Esophagus squamous epithelium (tissue), 4 donors: ENCODE measurements at regions not wholly inside any gene's neighbourhood (a gene's known extent, or its start where the extent isn't known, plus 50 kb on each side); places are given as distances from the start of the nearest gene placed in this dataset.

Experiments used
- CTCF ChIP-seq, 6 experiments: fragments of 450-650 bp in 4 of 6; fragments of 200-600 bp in 2 of 6; sonication (generic) in 2 of 6; IDR thresholded peaks; one replicate each; pipeline ENCODE4 v1.5.1; 2016 to 2019; ENCODE audit warnings: antibody characterized with exemption in 6 of 6, mild to moderate bottlenecking in 4 of 6, moderate library complexity in 4 of 6
- POLR2A ChIP-seq, 4 donors: fragments of 450-650 bp; IDR thresholded peaks; one replicate each; pipeline ENCODE4 v1.6.1; 2017; ENCODE audit warnings: antibody characterized with exemption in 4 of 4, mild to moderate bottlenecking in 4 of 4, moderate library complexity in 3 of 4

DNA sequence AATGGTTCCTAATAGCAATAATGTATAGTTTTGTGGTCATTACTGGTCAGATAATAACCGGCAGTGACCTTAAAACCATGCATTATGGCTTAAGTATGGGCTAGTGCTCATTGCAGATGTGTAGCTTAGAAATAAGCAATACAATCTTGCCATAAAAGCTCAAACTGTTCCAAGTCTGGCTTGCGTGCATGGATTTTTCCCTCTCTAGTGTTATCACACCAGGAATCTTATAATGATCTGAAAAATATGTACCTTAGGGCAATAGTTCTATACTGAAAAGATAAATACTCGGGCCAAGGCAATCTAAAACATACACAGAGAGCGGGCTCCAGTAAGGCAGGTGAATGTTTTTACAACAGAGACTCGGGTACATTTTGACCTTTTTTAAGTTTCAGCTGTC is 157.8 kb downstream of the DHX15 start:
- TF ChIP-seq POLR2A (IDR thresholded peaks at IDR 0.05) (no peak), CTCF (IDR thresholded peaks at IDR 0.05) (no peak)
